Stimulated activated CD8-positive, alpha-beta memory T cell treated with anti-CD3 and anti-CD28 coated beads, Interleukin-12 subunit alpha, Interleukin-12 subunit beta, amount 100 ng/mL, for 24 hours (primary cell): ENCODE measurements at regions not wholly inside any gene's neighbourhood (a gene's known extent, or its start where the extent isn't known, plus 50 kb on each side); places are given as distances from the start of the nearest gene placed in this dataset.

Source experiments
- DNase-seq: peaks from one replicate; pipeline ENCODE4 v3.0.0-alpha.2; 2020; ENCODE audit errors: extremely low read depth

DNA sequence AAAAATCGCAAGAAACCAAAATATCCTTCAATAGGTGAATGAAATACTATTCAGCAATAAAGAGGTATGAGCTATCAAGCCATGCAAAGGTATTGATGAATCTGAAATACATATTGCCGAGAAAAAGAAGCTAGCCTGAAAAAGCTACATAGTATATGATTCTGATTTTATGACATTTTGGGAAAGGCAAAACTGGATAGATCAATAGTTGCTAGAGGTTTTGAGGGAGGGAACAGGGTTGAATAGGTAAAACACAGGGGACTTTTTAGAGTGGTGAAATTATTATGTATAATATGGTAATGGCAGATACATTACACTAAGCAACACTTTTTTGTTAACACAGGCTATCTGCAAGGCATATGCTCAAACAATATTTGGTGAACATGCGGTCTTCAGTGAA is 327.6 kb upstream of the ADAMTSL1 start:
- no peak for DNase-seq

DNA sequence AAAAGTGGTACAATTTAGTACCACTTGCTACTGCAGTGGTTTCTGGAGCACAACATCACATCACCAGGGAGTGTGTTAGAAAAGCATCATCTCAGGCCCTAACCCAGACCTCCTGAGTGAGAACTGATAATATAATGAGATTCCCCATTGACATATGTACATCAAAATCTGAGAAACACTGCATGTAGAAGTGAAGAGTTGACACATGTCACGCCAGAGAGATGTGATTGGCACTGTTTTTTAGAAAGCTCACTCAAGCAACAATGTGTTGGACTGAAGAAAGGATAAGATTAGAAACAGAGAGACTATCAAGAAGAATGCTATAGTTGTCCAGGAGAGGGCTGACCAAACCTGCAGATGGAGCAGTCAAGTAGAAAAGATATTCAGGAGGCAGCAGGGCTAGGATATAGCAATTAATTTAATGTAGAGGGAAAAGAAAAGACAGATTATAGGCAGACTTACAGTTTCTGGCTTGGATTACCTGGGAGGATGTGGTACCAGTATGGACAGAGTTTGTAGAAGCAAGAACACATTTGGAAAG is 324.4 kb upstream of the ADAMTSL1 start:
- no peak for DNase-seq

DNA sequence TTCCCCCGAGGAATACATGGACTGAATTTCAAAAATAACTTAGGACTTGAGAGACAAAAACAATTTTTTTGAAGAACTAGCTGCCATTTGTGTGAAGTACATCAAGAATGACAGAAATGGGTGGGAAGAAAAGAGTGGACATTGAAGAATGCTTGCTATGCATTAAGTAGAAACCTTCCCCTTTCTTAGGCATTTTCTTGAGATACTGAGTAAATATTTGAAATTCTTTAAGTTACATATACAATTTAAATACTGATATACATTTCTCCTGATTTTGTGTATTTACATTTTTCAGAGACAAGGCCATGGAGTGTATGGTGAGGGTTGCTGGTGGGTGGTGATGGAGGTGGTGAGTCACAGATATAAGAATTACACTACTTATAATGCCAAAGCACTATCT is 319.3 kb upstream of the ADAMTSL1 start:
- DNase-seq, result no peak

DNA sequence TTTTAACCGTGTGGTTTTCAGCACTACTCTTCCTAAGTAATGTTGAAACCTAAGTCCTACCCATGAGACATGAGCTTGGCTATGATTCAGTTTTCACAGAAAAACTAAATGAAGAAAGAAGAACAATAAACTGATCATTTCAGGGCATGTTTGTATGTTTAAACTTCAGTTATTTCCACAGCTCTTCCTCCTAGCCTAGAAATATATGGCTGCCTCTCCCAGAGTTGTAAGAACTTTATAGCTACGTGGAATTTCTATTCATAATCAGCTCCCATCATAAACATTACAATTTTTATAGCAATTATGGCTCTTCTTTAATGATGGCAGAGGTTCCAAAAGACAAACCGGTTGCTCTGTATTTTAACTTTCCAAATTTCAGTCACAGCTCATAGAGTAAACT is 314.7 kb upstream of the ADAMTSL1 start:
- DNase-seq, result no peak

DNA sequence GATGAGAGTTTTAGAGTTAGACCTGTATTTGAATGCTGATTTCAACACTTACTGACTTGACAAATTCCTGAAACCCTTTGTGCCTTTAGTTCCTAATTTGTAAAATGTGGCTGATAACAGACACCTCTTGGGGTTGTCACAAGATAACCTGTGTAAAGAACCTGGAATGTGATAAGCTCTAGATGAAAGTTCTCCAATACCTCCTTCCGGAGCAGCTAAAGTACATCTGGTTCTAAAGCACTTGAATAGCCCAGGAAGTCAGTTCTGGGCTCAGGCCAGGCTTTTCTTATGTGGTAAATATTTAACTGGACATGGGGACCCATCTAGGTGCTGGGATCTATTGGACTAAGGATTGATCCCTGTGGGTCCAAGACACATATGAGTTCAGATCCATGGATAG is 310.8 kb upstream of the ADAMTSL1 start:
- DNase-seq, result no peak

DNA sequence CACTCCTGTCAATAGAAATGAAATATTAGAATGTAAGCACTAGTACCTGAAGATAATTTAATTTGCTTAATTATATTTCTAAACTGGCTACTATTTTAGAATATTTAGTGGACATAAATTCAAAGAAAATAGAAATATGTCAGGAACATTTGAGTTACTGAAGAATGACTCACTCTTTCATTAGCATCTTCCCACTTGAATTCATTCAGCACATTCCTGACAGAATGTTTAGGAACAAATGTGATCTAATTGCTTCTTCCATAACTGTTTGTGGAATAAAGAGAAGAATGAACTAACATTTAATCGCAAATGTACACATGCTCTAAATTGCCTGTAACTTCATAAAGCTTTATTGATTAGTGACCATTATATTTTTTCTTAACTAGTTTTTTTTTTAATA is 306.2 kb upstream of the ADAMTSL1 start:
- no peak for DNase-seq

DNA sequence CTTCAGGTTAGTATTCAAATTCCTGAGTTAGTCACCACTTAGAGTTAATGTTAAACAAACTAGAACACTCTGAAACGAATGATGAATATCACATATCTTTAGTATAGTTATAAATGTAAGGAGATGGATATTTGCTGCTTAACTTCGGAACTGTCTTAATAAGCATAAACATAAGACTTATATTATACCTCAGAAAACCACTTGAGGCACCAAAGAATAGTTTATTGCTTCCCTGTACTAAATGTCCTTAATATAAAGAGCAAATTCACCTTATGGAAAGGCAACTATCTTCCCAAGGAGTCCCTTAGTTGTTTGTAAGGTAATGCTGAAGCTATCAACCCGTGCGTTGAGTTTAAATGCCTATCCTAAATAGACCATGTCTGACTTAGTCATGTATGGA is 300.0 kb upstream of the ADAMTSL1 start:
- DNase-seq, result no peak

DNA sequence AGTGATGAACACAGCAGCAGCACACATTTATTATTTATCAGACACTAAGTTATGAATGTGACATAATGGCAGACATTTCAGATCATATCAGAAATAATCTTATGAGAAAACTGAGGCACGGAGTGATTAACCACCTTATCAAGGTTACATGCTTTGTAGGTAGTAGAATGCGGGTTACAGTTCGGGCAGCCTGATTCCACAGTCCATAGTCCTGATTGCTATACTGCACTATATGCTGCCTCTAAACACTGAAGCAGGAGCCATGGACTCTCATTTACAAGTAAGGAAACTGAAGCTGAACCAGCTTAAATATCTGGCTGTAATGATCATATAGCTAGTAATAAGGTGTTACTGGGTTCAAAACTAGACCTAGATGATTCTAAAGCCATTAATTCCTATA is 291.3 kb upstream of the ADAMTSL1 start:
- no peak for DNase-seq

DNA sequence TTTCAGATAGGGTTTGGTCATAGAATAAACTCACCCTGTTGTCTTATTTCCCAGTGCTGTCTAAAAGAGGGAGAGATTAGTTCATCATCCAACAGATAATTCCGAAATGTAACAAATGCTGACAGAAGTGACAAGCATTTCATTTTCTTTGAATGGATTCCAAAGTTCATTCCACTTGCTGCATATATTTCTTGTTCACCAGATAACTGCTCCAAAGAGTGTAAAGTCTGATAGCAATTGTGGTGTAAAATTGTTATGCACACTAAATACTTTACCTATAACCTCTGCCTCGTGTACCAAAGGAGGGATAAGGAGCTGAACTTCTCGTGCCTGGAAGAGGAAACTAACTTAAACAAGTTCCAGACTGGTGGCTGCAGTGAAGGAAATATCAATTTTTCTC is 290.0 kb upstream of the ADAMTSL1 start:
- DNase-seq, result no peak

DNA sequence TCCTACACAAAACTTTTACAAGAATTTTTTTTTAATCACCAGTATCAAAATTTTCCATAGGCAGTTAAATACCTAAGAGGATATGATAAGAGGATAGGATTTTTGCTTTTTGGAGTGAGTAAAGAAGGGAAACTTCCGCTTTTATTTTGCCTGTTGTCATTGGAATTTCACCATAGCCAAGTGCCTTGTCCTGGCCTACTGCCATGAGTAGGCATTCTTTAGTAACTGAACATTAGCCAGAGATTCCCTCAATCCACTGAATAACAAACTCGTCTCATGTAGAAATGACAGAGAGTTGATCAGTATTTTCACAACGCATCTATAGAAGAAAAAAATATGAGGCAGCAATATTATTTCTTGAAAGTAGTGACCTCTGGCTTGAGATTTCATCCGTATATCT is 289.6 kb upstream of the ADAMTSL1 start:
- no peak for DNase-seq

DNA sequence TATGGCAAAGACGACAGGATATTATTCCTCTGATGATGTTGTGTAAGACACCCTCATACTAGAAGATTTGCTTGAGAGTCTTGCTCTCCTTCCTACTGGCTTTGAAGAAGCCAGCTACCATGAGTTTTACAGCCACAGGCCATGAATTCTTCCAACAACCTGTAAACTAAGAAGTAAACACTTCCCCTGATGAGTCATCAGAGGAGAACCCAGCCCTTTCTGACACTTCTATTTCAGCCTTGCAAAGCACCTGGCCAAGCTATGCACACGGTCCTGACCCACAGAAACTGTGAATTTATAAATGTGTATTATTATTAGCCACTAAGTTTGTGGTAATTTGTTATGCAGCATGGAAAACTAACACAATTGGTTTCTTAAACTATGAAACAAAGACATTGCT is 288.8 kb upstream of the ADAMTSL1 start:
- no peak for DNase-seq

DNA sequence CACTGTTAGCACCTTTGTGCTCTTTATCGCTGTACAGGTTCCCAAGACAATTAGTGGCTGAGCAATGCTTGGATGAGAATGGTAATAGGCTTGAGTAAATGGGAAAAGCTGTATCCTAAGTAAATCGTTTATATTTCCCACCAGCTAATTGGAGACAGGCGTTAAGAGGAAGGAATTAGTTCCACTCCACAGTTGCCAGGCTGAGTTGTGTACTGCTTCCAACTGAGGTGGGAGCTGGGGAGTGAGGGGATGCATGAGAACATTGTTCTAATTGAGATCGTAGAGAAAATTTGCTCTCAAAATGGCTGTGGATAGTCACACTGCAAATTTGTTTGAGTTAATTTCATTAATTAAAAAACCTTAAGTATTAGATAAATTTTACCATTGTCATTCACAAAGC is 285.0 kb upstream of the ADAMTSL1 start:
- DNase-seq, result no peak

DNA sequence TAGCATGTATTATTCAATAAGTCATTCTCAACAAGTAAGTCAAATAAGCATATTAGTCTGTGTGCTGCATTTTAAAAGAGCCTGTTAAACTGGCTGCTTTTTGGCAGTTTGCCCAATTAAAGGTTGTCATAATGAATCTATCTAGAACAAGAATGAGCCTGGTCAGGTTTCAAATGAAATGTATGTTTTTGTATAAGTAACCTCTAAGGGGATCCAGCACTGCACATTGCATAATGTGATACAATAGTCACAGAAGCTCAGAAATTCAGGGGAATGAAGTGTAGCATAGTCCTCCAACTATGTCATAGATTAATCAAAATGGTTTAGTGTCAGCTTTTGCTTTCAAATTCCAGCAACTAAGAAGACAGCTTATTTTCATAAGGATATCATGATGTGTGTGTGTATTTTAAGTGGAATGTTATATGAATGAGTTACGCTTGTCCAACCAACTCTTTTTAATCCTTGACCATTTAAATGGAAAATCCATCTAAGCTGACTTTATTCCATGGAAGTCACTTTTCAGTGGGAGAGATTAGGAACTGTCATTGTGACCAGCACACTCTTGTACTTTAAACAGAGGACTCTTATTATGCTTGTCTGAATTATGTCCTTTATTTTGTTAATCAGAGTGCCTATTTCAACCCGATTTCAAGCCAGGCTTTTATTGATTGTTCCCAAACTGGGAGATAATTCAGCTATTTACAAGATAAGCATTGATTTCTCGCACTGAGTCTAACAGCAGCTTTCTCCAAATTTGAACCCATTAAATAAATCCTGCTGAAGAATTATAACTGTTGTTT is 283.9 kb upstream of the ADAMTSL1 start:
- DNase-seq, result no peak

DNA sequence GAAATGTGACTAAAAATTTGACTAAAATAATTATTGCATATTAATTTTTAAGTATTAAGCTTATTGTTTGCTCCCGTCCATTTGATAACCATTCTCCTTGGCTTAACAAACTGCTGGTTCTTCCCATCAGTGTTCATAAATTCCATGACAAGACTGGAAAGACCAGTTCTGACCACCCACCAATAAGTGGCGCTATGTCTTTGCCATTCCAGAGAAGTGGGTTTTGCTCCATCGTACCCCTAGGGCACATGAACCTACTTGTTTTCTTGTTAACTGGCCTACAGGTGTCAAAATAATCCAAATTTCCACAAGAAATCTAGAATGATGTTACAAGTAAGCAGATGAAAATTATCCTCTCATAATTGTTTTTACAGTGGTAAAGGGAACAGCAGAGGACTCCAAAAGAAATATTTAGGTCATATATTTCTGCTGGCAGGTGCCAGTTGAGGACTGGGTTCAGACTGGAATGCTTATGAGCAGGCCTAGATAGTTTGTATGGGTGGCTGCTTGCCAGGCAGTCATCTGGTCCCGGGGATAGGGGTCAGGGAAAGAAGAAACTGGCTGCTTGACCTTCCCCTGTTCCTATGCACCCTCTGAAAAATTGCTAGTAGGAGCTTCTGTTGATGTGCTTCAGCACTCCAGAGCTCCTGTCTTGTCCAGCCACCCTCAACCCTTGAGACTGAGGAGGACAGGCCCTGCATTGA is 283.1 kb upstream of the ADAMTSL1 start:
- DNase-seq, result no peak

DNA sequence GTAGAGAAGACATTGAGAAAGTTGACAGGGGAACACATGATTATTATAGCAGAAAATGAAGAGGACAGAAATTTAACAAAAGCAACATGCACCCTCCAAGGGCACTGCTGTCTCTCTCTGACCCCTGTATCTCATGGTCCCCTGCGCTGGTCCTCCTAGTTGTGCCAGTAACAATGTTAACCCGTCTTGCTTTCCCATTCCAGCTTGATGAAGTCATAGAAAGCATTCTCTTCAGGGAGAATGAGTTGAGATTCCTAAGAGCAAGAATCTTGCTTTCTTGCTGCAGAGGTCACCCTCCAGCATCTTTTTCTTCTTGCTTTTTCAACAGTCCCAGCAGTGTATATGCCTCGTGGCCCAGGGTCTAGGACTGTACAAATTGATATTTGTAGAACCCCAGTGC is 279.6 kb upstream of the ADAMTSL1 start:
- no peak for DNase-seq

DNA sequence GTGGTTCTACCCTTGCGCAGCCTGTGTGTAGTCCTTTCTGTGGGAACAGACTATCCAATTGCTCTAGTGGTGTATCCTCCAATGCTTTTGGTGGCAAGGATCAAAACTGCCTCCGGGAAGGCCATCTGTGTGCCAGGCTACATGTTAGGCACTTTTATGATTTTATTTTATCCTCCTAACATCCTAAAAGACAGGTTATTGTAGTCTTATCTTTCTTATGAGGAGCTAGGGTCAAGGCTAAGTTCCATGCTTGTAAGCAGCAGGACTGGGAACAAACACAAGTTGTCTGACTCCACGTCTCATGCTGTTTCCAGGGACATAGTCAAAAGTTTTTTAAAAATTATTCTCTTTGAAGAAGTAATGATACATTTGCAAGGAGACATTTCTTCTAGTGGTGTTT is 278.7 kb upstream of the ADAMTSL1 start:
- no peak for DNase-seq

DNA sequence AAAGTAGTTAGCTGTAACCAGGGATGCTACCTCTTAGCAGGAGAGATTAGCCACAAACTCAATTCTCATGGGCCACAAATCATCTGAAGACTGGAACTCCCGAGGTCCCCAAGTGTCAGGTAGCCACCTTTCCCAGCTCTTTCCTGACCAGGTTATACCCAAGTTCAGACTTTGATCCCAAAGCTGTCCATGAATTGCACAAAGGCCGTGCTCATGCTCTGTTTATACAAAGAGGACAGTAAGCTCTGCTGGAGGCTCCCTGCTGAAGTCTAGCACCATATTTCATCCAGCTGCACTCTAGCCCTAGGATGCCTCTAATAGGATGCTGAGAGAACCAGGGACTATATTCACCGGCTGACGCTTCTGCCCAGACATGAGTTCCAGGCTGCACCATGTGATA is 271.0 kb upstream of the ADAMTSL1 start:
- no peak for DNase-seq

DNA sequence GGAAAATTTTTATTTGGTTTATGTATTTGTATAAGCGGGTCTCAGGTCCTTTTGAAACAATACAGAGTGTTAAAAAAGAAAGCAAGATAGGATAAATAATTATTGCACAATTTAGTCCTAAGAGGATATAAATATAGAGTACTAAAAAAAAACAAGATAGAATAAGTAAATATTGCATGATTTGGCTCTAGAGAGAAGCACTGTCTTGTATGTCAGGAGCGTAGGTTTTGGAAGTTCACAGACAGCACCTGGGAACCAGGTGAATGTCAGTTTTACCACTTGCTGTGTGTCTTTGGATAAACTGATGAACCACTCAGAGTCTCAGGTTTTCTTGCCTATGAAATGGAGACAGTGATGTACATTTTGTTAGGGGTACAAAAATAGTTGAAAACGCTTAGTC is 266.2 kb upstream of the ADAMTSL1 start:
- no peak for DNase-seq

DNA sequence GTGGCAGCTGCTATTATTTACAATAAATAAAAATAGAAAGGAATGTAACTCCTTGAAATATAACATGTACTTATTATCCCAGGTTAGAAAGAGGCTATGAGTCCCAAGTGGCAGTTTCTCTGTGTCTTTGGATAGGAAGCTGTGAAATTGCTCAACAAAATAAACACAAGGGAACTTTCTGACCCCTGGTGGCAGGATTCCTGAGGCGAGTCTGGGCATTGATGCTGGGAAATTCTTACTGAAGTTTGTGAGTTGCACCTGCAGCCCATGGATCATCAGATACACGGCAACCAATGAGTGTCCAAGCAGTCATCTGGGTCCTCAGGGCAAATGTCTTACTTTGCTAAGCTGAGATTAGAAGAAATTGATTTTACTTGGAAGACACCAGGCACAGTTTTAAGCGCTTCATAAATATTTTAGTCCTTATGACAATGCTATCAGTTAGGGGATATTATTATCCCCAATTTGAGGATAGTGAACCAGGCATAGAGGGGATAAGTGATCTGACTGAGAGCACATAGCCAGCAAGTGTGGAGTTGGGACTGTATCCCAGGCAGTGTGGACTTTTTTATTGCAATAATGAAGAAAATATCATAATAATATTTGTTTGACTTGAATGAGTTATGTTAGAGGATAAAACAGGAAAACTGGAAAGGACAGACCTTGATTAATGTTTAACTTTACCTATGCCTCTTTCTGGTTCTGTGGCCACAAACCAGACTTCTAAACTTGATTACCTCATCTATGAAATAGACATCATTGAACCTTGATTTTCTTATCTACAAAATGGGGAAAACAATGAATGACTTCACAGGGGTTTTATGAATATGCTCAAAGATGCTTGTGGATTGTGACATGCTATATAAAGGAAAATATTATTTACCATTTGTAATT is 265.5 kb upstream of the ADAMTSL1 start:
- DNase-seq, result no peak

DNA sequence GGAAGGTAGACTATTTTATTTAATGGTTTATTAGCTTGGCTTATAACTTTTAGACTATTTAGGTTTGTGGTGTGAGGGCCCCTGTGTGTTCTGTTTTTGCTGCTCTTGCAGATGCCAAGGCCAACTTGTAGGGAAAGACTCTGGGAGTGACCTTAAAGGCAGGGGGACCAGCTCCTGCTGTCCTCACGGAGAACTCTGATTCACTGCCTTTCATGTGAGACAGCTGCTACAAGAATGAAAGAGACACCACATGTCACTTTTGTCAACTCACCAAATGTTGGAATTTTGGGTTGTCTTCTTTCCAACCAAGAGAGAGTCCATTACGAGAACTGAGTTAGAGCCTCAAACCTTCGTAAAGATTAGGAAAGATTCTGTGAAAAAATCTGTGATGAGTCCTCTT is 258.3 kb upstream of the ADAMTSL1 start:
- DNase-seq, result no peak

DNA sequence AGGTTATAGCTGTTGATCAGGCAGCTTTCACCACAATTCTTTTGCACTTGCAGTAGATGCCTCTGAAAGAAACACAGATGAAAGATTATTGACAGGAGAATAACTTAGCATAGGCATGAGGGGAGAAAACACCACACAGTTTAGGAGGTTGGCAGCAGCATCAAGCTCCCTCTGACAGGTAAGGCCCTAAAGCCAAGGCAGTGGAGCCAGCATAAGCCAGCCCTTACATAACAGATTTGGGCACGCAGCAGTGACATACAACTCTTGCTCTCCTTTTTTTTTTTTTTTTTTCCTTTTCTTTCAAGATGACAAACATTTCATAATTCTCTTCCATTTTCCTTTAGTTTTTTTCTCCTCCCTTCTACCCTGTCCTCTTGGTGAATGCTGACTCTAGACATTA is 257.6 kb upstream of the ADAMTSL1 start:
- no peak for DNase-seq

DNA sequence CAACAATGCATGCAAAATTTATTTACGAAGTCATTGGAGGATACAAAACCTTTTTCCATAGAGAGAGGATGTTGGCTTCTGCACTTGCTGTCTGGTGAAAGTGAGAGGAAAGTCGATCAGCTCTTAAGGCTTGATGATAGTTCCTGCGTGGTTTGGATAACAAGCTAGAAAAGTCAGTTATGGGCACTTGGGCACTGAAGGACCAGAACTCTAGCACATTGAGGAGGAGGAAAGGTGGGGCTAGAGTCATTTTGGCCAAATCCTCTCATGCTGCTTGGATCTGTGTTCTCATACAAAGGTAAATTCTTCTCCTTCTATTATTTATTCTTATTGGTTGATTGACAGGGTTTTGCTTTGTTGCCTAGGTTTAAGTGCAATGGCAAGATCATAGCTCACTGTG is 245.9 kb upstream of the ADAMTSL1 start:
- no peak for DNase-seq
